ENCODE measurements at regions not wholly inside any gene's neighbourhood (a gene's known extent, or its start where the extent isn't known, plus 50 kb on each side); places are given as distances from the start of the nearest gene placed in this dataset.
A peak's percentile ranks its signal among the peaks of the same experiment; 100 is the strongest.

DNA sequence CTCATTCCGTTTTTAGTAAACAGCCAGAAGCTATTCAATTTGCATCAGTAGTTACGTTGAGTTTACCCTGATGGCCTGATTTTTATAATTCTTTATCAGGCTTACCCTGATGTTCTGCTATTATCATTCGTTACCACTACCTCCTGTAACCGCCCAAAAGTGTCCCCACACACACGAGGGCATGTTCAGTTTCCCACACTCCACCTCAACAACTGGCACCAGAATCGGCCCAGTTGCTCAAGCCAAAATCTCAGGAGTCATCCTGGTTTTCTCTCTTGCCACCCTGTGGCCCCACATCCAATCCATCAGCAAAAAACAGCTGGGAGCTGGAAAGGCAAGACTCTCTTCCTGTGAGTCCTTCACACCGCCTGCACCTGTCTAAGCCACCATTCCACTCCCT, 102.9 kb upstream of the RAB6C start:
- peak; percentile 37 for DNase-seq (ENCODE audit: low spot score)

DNA sequence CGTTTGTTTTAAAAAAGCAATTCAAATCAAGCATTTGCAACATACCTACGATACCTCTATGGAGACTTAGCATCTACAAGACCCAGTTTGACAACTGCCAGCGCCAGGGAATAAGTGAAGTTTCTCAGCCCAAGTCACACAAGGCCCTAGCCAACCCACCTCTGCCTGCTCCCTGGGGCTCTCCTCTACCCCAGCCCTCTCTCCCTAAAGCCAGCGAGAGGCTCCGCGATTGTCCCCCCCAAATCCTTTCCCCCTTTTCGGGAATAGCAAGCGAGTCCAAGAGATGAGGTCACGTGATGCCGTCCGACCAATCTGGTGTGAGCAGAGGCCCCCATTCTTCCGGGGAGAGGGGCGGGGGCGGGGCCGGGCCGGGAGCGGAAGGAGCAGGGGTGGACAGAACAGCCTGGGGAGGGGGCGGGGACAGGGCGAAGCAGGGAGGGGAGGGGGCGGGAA, 102.2 kb upstream of the RAB6C start:
- DNase-seq (ENCODE audit: low spot score): peak; percentile 95

- no peak for DNase-seq (ENCODE audit: low spot score)
Observed at GRCh38 chr2:129877795-129878775, 101.4 kb upstream of the RAB6C start.

DNA sequence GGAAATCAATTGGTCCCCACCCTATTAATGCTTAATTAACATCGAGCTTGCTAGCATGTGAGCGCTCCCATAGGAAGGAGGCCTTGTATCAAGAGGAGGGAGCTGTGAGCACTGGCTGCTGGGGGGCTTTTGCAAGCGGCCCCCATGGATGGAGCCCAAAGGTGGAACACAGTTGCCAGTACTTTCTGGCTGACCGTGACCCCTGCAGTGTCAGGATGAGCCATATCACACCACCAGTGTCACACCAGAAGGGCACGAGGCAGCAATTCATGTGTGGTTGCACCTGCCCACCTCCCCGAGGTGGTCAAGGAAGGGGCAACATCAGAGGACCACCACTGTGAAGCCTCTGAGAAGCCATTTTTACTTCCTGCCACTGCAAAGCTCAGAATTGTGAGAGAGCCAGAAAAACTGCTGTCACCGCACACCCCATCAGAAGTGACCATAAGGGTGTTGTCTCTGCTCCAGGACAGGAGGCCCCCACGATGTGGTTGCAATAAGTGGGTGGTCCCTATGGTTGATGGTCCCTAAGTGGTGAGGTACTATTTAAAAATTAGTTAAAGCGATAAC, 99.8 kb upstream of the RAB6C start:
- no peak for DNase-seq (ENCODE audit: low spot score)

GRCh38 chr2:129880309-129880708, 99.2 kb upstream of the RAB6C start:
- no peak for DNase-seq (ENCODE audit: low spot score)

- no peak for DNase-seq (ENCODE audit: low spot score)
Observed at GRCh38 chr2:129880971-129881370, 98.5 kb upstream of the RAB6C start.

- no peak for DNase-seq (ENCODE audit: low spot score)
Observed at GRCh38 chr2:129881786-129882396, 97.6 kb upstream of the RAB6C start.

- no peak for DNase-seq (ENCODE audit: low spot score)
Observed at GRCh38 chr2:129882476-129882875, 97.0 kb upstream of the RAB6C start.

DNA sequence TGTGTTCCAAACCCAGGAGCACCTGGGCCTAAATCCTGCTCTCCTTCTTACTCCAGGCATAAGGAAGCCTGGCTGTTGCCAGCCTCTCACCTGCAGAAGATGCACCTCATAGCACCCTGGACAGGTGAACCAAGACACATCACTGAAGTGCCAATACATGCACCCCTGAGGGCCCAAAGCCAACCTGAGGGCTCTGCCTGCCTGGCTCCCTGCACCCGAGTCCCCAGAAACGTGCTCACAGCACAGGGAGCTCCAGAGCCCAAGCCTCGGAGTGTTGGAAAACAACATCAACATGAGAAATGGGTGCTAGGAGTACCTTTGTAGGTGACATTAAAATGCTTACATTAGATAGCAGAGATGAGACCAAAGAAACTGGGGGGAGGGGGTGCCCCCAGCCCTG, 96.3 kb upstream of the RAB6C start:
- DNase-seq (ENCODE audit: low spot score): no peak

DNA sequence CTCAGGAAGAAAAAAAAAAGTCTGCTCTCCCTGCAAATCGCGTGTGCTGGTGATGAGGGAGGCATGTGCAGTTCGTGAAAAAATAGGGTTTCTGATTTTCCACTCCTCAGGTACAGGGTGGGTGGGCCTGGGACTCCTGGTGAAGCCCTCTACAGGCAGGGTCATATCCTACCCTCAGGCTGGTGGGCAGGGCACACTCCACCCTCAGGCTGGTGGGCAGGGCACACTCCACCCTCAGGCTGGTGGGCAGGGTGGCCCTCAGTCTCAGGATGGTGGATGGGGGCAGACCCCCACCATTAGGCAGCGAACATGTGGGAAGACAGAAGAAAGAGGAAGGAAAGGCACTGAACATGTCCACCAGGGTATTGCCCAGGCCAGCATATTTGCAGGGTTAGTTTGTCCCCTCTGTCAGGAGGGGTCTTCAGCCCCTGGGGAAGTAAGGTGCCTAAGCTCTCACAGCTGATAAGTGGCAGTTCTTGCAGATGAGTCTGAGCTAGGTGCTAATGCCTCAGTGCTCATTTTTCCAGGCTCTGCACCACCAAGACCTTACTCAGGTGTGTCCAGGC, 95.2 kb upstream of the RAB6C start:
- DNase-seq (ENCODE audit: low spot score): no peak

- DNase-seq (ENCODE audit: low spot score): no peak
Observed at GRCh38 chr2:129885735-129886134, 93.7 kb upstream of the RAB6C start.

GRCh38 chr2:129887688-129888266, 91.7 kb upstream of the RAB6C start:
- no peak for DNase-seq (ENCODE audit: low spot score)

DNA sequence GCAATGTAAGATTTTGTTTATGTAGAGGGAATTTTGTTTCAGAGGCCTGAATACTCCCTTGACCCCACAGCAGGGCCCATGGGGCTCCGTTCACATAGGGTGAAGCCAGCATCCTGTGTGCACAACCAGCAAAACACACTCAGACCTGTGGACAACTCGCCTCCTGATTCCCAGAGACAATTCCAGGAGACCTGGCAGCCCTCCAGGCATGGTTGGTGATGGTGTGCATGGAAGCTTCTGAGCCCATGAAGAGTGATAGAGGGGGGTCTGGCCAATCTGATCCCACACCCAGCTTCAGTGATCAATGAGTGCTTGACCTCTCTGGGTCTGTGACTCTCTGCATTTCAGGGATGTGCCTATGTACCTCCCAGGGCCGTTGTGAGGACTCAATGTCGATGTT, 91.0 kb upstream of the RAB6C start:
- no peak for DNase-seq (ENCODE audit: low spot score)

- no peak for DNase-seq (ENCODE audit: low spot score)
Observed at GRCh38 chr2:129888896-129889295, 90.6 kb upstream of the RAB6C start.

GRCh38 chr2:129891341-129892320, 87.8 kb upstream of the RAB6C start:
- no peak for DNase-seq (ENCODE audit: low spot score)

DNA sequence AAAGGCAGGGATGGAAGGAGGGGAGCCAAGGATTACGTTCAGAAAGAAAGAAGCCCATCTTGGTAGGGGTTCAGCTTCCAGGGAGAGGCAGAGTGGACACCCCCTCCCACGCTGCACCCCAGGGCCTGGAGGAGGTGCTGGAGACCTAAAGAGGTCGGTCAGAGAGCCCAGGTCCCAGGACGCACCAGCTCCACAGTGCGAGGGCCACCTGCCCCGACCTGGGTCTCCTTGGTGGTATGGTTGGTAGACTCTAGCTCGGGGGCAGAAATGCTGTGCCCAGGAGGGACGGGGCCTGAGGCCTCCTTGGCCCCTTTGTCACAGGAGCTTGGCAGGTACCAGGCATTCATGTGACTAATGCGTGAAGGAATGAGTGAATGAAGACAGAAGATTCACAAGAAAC, 87.1 kb upstream of the RAB6C start:
- DNase-seq (ENCODE audit: low spot score): no peak

- no peak for DNase-seq (ENCODE audit: low spot score)
Observed at GRCh38 chr2:129892773-129893172, 86.7 kb upstream of the RAB6C start.

GRCh38 chr2:129893244-129893643, 86.2 kb upstream of the RAB6C start:
- DNase-seq (ENCODE audit: low spot score): no peak

GRCh38 chr2:129894616-129895015, 84.8 kb upstream of the RAB6C start:
- no peak for DNase-seq (ENCODE audit: low spot score)

DNA sequence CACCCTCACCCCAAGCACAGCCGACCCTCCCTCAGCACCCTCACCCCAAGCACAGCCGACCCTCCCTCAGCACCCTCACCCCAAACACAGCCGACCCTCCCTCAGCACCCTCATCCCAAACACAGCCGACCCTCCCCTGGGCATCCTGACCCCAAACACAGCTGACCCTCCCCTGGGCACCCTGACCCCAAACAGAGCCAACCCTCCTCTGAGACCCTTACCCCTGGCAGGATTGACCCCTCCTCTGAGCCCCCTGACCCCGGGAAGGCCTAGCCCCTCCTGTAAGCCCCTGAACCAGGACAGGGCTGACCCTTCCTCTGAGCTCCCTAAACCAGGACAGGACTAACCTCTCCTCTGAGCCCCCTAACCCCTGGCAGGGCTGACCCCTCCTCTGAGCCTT, 84.4 kb upstream of the RAB6C start:
- DNase-seq (ENCODE audit: low spot score): peak; percentile 32

GRCh38 chr2:129895526-129896082, 83.9 kb upstream of the RAB6C start:
- no peak for DNase-seq (ENCODE audit: low spot score)

Measured in ecto neural progenitor cell (in vitro differentiated cells).